Retina (tissue), 1 donor: ENCODE measurements at regions not wholly inside any gene's neighbourhood (a gene's known extent, or its start where the extent isn't known, plus 50 kb on each side); places are given as distances from the start of the nearest gene placed in this dataset.
"Not testable (repeated sequence)": the region's sequence is repeated elsewhere in the genome, so short reads cannot be mapped to it uniquely, and the experiment has no call there.

Experiments
- DNase-seq: peaks from one replicate; pipeline ENCODE4 v3.0.0-alpha.2; 2016

DNA sequence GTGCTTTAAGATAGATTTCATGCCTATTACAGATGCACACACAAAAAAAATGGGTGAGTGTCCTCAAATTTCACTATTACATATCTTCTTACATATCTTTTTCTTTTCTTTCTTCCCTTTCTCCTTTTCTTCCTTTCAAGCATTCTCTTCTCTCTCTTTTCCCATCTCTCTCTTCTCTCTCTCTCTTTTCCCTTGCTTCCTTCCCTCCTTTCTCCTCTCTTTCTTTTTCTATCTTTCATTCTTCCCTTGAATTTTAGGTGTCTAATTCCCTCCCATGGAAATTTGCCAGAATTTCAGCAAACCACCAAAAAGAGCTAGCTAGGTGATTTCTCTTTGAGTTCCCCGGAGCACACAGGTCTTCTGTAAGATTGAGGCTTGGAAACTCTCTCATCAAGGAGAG lies 395.3 kb upstream of the RUNX1 start:
- no peak for DNase-seq

DNA sequence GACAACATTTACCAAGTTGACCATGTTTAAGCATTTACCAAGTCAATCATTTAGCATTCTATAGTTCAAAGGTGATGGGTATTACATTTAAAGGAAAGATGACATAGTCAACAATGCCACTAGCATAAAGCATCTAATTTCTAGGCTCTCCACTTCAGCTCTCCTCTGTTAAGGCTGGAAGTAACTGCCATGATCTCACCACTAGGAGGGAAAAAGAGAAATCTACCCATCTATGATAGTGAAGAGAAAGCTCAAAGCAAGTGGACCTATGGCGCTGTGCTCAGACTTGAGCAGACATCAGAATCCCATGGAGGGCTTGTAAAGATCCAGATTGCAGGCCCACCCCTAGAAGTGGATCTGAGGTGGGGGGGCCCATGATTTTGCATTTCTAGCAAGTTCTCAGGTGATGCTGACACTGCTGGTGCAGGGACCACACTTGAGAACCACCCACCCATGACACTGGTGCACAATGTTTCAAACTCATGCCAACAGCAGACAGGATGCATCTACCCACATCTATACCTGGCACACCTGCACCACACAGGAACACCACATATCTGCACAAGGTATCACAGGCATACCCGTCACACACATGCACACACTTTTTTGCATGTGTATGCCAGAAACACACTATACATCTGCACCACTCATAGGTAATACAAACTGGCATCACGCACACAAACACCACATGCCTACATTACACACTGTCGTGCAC lies 392.9 kb upstream of the RUNX1 start:
- DNase-seq = no peak

DNA sequence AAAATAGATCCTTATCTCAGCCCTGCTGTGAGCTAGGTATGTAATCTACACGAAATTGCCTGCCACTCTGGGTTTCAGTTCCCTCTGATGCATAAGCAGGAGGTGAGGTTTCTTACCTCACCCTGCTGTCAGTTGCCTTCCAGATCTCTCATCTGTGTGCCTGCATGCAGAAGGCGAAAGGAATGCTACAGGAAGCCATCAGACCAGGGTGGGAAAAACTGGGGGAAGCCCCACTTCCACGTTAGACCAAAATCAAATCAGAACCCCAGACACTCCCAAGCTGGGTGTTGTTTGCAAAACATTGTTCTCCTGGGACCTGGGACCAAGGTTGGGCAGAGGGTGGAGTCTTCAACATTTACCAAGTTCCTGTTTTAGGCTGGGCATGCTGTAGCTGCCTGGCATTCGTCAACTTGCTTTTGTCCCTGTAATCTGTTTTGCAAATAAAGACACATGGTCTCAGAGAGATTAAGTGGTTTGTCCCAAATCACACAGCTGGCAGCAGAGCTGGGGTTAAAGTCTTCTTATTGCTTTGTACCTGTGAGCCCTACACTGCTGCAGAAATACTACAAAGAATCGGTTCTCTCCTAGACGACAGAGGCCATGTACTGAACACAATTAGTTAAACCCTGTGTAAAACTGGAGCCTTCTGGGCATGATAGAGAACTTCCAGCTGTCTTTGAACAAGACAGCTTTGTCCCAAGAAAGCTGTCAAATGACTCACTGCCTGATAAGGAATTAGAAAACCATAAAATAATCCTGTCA lies 389.7 kb upstream of the RUNX1 start:
- no peak for DNase-seq

DNA sequence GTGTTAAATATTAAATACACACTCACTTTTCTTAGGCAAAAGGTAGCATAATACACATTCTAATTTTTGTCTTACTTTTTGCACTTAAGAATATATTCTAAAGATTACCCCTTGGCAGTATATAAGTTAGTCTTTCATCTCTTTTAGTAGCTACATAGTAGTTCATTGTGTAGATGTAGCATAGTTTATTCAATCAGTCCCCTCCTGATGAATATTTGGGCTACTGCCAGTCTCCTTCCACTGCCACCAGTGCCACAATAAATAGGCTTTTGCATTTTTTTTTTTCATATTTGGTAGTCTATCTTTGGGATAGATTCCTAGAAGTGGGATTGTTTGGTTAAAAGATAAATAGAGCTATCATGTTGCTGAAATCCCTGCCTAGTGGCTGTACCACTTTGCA lies 388.8 kb upstream of the RUNX1 start:
- no peak for DNase-seq

DNA sequence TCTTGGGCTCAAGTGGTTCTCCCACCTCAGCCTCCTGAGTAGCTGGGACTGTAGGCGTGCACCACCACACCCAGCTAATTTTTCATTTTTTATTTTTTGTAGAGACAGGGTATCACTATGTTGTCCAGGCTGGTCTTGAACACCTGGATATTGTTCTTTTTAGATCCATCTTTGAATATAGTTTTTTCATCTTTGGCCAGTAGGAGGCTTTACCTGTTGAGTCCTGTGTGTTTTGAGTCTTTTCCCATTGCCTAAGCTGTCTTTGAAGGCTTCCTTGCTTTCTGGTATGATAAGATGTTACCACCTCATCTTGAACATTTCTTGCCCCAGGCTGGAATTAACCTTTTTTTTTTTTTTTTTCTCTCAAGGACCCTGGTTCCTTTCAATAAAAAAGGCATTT lies 387.8 kb upstream of the RUNX1 start:
- no peak for DNase-seq

DNA sequence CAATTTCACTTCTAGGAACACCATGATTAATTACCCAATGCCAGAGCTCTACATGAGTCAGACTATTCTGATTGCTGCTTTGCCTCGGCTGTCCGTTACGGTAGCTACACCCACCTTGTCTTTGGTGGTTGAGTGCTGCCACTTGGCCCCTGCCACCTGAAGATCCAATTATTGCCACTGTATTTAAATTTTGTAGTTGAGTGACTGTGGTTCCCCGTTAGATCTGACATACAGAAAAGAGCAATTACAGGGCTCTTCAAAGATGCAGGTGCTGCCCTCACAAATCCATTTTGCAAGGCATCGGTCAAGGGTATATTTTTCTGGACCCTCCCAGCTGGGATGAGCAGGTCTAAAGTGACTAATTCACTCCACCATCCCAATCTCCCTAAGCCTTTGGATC lies 383.5 kb upstream of the RUNX1 start:
- DNase-seq = not testable (repeated sequence)

DNA sequence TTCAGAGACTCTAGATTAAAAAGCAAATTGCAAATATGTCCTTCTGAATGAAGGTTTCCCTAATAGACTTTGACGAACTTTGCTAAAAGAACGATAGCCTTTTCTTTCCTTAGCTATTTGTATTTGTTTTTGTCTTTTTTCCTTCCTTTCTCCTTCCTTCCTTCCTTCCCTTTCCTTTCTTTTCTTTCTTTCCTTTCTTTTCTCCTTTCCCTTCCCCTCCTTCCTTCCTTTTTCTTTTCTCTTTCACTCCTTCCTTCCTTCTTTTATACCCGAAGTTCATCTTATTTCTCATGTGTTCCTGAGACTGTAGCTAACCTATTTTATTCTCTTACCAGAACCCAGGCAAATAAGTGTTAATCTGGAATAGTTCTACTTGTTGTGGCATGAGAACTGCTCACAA lies 381.2 kb upstream of the RUNX1 start:
- DNase-seq = no peak

DNA sequence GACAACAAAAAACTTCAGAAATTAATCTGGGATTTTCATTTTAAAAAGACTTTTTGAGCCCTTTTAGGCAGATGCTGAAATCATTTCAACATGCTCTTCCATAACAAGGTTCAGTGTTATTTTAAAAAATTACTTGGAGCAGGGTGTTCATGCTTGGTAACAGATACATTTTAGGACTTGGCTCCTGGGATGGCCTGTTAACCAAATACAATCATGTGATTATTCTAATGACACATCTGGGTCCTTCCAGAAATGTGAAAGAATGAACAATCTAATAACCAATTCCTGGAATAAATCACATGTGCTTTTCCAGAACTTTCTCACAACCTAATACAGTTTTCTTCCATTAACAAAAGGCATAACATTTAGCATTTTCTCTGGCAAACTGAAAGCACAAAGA lies 379.8 kb upstream of the RUNX1 start:
- no peak for DNase-seq

DNA sequence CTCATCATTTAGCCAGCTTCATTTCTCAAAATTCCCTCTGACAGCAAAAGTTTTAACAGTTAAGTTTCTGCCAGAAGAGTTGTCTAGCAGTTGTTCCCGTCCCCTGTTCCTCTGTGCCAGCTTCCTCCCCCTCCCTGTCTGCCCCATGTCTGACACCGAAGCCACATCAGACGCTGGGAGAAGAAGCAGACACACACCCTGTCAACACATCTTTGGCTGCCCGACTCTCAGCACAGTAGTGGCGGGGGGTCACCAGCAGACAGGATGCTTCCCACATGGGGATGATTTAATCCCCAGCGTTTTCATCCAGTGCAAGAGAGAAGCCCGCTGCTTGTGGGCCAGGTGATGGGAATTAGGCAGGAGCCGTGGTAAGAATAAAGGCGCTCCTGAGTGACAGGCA lies 379.4 kb upstream of the RUNX1 start:
- no peak for DNase-seq

DNA sequence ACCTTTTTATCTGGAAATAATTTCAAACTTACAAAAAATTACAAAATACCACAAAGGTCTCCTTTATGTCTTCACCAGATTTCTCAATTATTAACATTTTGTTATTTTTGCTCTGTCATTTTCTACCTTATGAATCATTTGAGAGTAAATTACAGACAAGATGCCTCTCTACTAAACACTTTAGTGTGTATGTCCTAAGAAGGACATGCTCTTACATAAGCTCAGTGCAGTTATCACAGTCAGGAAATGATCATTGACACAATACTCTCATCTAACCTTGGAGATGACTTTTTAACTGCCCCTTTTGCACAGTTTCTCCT lies 378.9 kb upstream of the RUNX1 start:
- no peak for DNase-seq

DNA sequence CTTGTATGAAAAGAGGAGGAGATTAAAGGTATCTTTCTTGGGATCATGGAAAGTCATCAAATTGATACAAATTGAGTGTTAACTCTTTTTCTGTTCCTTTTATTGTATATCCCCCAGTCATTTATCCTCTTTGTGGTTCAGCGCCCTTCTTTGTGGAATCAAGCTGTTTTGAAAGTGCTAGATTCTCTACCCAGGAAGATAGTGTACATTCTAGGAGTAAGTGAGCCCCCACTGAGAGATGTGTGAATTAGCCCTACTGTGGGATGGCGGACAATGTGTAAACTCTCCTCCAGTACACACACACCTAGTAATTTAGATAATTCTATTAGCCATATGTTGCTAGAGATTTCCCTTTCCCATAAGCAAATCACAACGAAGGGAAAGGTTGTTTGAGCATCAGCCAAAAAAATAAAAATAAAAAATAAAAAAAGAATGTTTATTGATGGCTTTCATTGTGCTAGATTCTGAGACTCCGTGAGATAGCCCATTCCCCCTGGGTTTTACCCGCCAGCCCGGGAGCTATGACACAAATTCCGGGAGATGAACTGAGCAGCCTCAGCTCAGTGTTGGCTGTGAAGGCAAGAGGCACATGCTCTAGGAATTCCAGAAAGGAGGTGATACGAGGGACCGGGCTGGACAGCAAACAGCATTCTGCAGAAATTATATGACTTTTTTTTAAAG lies 378.4 kb upstream of the RUNX1 start:
- no peak for DNase-seq

DNA sequence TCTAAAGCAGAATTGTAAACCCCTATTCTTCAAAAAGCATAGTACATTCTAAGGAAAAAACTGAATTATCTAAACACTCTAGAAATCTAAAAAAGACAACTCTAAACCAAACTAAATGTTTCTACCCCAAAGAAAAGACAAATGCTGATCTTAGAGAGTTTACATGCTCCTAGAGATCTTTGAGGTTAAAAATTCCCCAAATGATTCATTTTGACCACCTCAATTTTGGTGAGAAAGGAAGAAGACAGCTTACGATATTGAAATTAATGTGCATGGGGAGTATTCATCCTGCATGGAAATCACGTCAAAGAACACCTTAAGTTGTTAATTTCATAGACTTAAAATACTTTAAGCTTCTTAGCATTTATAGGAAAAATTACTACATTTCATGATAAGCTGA lies 377.8 kb upstream of the RUNX1 start:
- no peak for DNase-seq

DNA sequence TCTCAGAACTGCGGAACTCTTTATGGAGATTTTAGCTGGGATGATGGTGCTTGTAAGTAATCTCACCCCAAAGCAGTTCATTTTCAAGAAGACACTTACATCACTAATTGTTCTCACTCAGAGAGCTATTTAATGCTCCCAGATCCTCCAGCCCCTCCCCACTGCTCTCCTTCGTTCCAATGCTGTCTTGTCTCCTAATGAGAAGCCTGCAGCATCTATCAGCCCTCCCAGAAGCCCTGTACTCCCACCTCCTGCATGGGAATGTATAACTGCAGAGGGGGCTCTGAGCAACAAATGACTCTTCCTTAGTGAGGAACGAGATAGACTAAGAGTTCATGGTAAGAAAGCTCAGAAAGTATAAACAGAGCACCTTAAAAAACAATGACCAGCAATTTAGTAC lies 377.4 kb upstream of the RUNX1 start:
- no peak for DNase-seq

DNA sequence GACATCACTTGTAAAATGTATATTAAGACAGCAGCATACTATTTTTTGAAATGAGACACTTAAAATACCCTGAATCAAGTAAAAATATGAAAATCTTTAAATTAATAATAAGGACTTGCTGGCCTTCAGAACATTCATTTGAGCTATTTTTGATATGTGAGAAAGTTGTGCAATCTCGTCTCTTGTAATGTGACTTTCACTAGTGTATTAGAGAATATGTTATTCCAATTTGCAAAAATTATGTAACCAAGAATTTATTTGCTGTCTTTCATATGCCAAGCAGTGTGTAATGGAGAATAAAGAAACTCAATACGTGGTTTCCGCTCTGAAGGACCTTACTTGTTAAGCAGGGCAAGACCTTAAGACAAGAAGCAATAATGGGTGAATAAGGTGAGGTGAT lies 375.0 kb upstream of the RUNX1 start:
- DNase-seq = no peak

DNA sequence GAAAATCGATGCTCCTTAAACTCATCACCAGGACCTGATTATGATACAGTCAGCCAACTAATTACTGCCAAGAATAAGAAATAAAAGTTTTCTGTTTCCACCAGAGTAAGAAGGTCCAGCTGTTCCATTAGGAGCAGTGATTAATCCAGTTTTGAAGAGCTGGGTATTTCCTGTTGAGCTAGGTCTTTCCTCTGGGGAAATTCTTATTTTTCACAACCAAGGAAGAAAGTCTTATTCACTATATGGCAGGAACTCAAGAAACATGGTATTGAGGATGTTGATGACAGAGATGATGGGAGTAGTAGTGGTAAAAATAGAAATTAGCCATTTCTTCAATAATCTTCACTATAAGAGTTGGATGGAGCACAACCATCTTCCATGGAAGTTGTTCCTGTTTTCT lies 374.6 kb upstream of the RUNX1 start:
- DNase-seq = no peak

DNA sequence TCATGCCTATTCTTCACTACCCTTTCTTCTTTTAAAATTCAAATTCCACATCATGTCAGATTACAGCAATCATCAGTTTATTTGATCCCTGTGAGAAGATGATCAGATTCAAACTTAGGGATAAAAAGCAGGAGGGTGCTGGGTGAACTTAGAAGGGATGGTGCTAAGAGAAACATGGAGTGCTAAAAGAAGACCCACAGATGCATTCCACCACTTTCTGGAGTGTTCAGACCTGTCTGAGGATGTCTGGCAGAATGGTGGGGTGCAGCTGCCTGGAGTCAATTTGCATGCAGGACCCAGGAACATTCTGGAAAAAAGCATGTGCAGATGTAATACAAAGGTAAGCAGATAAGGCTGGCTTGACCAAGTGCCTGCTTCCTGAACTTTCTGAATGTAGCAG lies 372.9 kb upstream of the RUNX1 start:
- no peak for DNase-seq

DNA sequence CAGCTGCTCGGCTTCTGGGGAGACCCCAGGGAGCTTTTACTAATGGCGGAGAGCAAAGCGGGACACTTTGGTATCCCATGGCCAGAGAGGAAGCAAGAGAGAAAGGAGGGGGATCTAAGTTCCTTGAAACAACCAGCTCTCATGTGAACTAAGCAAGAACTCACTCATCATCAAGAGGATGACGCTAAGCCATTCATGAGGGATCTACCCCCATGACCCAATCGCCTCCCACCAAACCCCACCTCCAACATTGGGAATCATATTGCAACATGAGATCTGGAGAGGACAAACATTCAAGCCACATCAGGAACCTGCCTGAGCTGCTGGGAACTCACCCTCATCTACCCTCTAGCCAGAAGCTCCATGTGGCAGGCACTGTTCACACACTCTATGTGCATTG lies 372.1 kb upstream of the RUNX1 start:
- DNase-seq = no peak

DNA sequence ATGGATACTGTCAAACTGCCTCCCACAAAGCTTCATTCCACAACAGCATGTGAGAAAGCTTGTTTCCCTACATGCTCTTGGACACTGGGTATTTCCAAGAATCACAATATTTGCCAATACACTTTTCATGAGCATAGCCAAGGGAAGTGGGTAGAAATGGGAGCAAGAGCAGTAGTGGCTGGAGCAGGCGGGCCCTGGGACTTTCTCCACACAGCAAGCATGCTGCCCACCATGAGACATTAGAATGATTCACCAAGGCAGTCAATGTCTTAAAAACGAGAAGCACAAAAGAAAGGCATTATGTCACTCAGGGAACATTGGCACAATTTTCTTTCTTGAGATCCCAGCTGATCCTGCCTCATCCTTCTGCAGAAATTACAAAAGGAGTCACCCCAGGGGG lies 371.6 kb upstream of the RUNX1 start:
- DNase-seq = no peak

DNA sequence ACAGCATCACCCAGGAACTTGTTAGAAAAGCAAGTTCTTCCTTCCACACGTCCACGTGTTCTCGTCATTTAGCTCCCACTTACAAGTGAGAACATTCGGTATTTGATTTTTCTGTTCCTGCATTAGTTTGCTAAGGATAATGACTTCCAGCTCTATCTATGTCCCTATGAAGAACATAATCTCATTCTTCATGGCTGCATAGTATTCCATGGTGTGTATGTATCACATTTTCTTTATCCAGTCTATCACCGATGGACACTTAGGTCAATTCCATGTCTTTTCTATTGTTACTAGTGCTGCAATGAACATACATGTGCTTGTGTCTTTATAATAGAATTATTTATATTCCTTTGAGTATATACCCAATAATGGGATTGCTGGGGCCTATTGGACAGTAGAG lies 368.7 kb upstream of the RUNX1 start:
- DNase-seq = no peak

DNA sequence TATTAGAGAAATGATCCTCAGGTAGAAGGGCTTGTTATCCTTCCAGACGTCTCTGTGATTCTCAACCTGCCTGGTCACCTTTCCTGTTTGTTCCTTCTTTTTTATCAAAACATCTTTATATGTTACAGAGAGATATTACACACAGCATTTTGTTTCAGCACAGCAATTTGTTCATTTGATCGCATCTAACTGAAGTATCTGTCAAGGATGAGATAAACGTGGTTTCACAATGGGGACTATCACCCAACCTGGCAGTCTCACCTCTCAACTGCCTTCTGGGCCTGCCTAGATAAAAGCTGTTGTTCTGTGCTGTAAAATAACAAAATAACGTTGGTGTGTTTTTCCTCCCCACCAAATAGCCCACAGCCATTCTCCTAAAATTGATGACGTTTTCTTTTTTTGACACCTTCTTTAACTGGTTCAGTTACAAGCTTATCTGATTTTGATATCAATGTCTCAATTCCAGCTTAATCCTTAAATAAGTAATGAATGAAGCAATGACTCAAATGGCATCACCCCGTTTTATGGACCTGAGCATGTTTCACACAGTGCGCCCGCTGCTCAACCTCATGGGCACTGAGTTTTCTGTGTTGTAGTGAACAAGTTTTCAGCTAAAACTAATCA lies 367.9 kb upstream of the RUNX1 start:
- DNase-seq = no peak

DNA sequence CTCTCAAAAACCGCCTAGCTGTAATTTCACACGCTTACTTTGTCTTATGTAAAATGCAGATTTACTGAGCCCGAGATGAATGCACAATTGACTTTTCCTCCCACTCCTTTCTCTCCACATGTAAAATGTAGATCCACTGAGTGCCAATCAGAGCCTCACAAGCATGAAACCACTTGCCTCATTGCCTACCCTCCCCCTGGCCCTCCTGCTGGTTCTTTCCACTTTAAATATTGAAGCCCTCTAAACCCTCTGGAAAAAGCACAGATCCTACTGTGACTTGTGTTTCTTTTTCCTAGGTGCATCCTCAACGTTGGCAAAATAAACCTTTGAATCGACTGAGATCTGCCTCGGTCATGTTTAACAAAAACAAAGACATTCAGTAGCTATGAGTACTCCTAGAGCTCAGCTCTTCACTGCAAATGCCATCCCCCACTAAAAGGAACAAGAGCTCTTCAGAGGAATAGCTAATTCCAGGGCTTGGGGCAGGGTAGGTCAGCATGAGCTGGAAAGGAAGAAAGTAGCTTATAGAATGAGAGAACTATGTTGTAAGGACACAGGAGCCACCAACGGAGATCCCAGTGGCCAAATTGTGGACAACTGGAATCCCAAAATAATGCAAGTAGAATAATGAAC lies 365.5 kb upstream of the RUNX1 start:
- no peak for DNase-seq

DNA sequence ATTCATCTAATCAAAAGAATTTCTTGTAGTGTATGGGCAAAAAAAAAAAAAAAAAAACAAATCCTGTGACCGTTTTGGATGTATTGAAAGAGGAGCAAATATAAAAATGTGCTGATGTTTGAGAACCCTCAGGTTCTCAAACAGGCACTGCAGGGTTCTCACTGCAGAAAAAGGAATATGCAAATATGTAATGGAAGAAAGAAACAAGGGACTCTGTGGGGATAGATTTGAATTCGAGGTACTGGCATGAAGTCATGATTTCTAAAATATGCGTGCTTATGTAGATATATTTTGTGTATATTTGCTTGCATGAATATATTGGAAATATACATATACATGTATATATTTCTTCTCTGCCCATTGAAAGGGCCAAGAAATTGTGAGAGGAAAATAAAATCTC lies 365.0 kb upstream of the RUNX1 start:
- no peak for DNase-seq

DNA sequence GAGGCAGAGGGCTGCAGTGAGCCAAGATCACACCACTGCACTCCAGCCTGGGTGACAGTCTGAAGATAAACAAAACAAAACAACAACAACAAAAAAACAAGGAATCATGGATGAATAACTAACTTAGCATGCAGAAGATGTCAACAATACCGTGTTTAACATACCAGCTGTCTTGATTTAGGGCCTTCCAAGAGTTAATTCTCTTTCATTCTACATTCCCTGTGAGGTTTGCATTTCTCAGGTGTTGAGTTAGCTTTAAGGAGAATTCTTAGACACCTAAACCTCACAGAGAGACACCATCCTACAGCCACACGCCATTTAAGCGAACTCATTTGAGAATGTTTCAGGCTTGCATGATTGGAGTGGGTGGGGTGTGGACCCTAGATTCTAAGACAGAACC lies 363.1 kb upstream of the RUNX1 start:
- no peak for DNase-seq

DNA sequence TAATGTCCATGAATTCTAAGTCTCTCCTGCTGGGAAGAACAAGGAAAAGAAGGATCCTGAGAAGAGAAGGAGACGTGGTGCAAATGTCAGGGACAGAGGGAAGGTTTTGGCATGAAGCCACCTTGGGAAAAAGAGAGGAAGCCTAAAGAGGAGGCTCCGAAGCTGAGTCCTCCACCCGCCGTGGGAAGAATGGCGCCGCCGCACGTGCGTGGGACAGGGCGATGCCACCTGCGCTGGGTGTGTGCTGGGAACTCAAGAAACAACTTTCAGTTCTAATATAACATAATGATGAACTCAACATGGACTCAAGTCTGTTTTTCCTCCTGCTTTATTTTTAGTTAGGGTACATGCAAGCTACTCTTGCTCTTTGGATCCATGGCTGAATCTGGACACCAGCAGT lies 362.3 kb upstream of the RUNX1 start:
- no peak for DNase-seq
